B cell (primary cell): ENCODE measurements at regions not wholly inside any gene's neighbourhood (a gene's known extent, or its start where the extent isn't known, plus 50 kb on each side); places are given as distances from the start of the nearest gene placed in this dataset.

Experiments
- ATAC-seq: fragments of 200-7000 bp; cut with Tn5 transposase; one replicate; pipeline ENCODE4 v1.10.0; 2021; ENCODE audit warnings: low read depth, mild to moderate bottlenecking, moderate number of reproducible peaks, moderate library complexity
- CTCF ChIA-PET: fragments of 350-600 bp; sonication (Branson Sonifier 250); formaldehyde crosslinking; loops from one replicate; lab custom pipeline; 2021; ENCODE audit warnings: antibody characterized with exemption, inconsistent platforms; lab: Charles Lee
- POLR2A ChIA-PET: fragments of 350-600 bp; sonication (Branson Sonifier 250); formaldehyde crosslinking; loops from one replicate; lab custom pipeline; 2021; ENCODE audit warnings: antibody characterized with exemption; lab: Charles Lee
- DNase-seq: peaks from one replicate; pipeline ENCODE4 v3.0.0; 2013
- H2AFZ ChIP-seq: 2 replicates; pipeline ENCODE4 v1.6.1; 2012; ENCODE audit warnings: mild to moderate bottlenecking, low read depth, low read length; ENCODE audit not compliant: insufficient read depth, poor library complexity, severe bottlenecking
- H3K27ac ChIP-seq, 2 donors: 1 replicate in 1 of 2; 2 replicates in 1 of 2; pipeline ENCODE4 v1.5.1; 2012 to 2013; ENCODE audit warnings: low read length in 2 of 2, mild to moderate bottlenecking in 2 of 2, moderate library complexity in 1 of 2
- H3K27me3 ChIP-seq, 4 experiments: fragments of 200-600 bp in 1 of 4; sonication (generic) in 1 of 4; replicated peaks in 1 of 4; 1 replicate in 2 of 4; 2 replicates in 2 of 4; pipeline versions ENCODE4 v1.6.1 to v1.7.0; 2013 to 2016; ENCODE audit warnings: low read length in 3 of 4, mild to moderate bottlenecking in 2 of 4, mixed read lengths in 1 of 4, moderate library complexity in 1 of 4; ENCODE audit not compliant: insufficient read depth in 4 of 4, control insufficient read depth in 3 of 4; ENCODE audit errors: control extremely low read depth in 1 of 4
- H3K36me3 ChIP-seq, 2 experiments: replicated peaks in 1 of 2; 1 replicate in 1 of 2; 2 replicates in 1 of 2; pipeline versions ENCODE4 v1.6.1 to v1.7.1; 2013; ENCODE audit warnings: low read length in 1 of 2; ENCODE audit not compliant: insufficient read depth in 2 of 2, control insufficient read depth in 1 of 2; ENCODE audit errors: control extremely low read depth in 1 of 2, extremely low read depth in 1 of 2
- H3K4me1 ChIP-seq, 2 donors: fragments of 200-600 bp in 1 of 2; sonication (generic) in 1 of 2; 1 replicate in 1 of 2; 2 replicates in 1 of 2; pipeline versions ENCODE4 v1.5.1 to v1.6.1; 2013 to 2017; ENCODE audit warnings: low read length in 2 of 2; ENCODE audit not compliant: control insufficient read depth in 2 of 2, insufficient read depth in 2 of 2
- H3K4me2 ChIP-seq: replicated peaks from 2 replicates; pipeline ENCODE3; 2012; ENCODE audit warnings: mild to moderate bottlenecking, low read depth, low read length; ENCODE audit not compliant: poor library complexity, severe bottlenecking
- H3K4me3 ChIP-seq, 5 experiments: fragments of 200-600 bp in 1 of 5; sonication (generic) in 1 of 5; 1 replicate in 3 of 5; 2 replicates in 2 of 5; pipeline versions ENCODE4 v1.5.1 to v1.7.0; 2011 to 2016; ENCODE audit warnings: low read length in 4 of 5, mild to moderate bottlenecking in 4 of 5, low read depth in 2 of 5, control low read depth in 1 of 5, moderate library complexity in 1 of 5; ENCODE audit not compliant: insufficient read depth in 1 of 5; ENCODE audit errors: control extremely low read depth in 1 of 5, extremely low read depth in 1 of 5
- H3K79me2 ChIP-seq: fragments of 200-600 bp; sonication (generic); one replicate; pipeline ENCODE4 v1.6.0; 2016; ENCODE audit warnings: low read length; ENCODE audit not compliant: control insufficient read depth, insufficient read depth
- H3K9ac ChIP-seq: fragments of 200-600 bp; sonication (generic); 2 replicates; pipeline ENCODE4 v1.6.1; 2017; ENCODE audit warnings: mild to moderate bottlenecking, low read length, moderate library complexity
- H3K9me3 ChIP-seq, 3 donors: one replicate each; pipeline versions ENCODE4 v1.6.1 to v1.7.1; 2013; ENCODE audit warnings: low read length in 2 of 3; ENCODE audit not compliant: control insufficient read depth in 2 of 3, insufficient read depth in 1 of 3; ENCODE audit errors: control extremely low read depth in 1 of 3
- H4K20me1 ChIP-seq: 2 replicates; pipeline ENCODE4 v1.6.0; 2012; ENCODE audit warnings: mild to moderate bottlenecking, low read length; ENCODE audit not compliant: insufficient read depth, control insufficient read depth, poor library complexity, severe bottlenecking
- H3K27ac Mint-ChIP-seq: one replicate; pipeline ENCODE4 v1.8.0; 2021; ENCODE audit warnings: mixed read lengths
- H3K27me3 Mint-ChIP-seq: one replicate; pipeline ENCODE4 v1.8.0; 2021; ENCODE audit warnings: mixed read lengths
- H3K4me1 Mint-ChIP-seq: one replicate; pipeline ENCODE4 v1.8.0; 2021; ENCODE audit warnings: mixed read lengths
- H3K4me3 Mint-ChIP-seq: one replicate; pipeline ENCODE4 v1.8.0; 2021; ENCODE audit warnings: mixed read lengths
- H3K9me3 Mint-ChIP-seq: one replicate; pipeline ENCODE4 v1.8.0; 2022; ENCODE audit warnings: mixed read lengths; ENCODE audit not compliant: insufficient read depth
- EZH2 ChIP-seq: IDR thresholded peaks from 2 replicates; pipeline ENCODE4 v1.6.1; 2012; ENCODE audit warnings: borderline replicate concordance, low read depth, mild to moderate bottlenecking, moderate library complexity, low read length; ENCODE audit not compliant: insufficient read depth, poor library complexity, severe bottlenecking
- intact Hi-C: fragments of 100-400 bp; cut with micrococcal nuclease; formaldehyde crosslinking; loops from one replicate; pipeline ENCODE4 v1.10.0; 2022
- TF ChIP-seq, protein P1 (sequence below): fragments of 200-600 bp; IDR thresholded peaks from one replicate; pipeline ENCODE4 v1.8.0; 2022; ENCODE audit warnings: antibody characterized with exemption, mild to moderate bottlenecking

DNA sequence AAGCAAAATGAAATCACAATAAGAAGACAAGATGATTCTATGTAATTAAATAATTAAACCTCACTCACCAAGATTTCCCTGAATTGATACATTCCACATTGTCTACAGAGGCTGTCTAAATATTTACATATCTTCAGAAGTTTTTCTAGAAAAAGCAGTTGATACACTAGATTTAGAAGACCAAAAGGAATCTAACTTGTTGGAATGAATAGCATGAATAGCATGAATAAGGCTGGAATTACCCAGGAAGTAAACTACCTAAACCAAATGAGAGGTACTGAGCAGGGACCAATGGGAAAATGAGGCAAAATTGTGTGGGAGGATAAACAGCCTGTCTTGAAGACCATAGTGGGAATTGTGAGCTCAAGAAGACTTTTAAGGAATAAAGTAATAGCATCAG is 479.7 kb downstream of the TXNL1 start:
- no peak for ATAC-seq
- POLR2A ChIA-PET: no interaction called here
- intact Hi-C loops: no loop called here
- H3K4me1 Mint-ChIP-seq: peaks cover 7% of the 10 kb centered on the region
- no peak overlapping the region for H3K27ac ChIP-seq
- H3K27me3 ChIP-seq: no peaks in the 10 kb centered on the region
- no peaks in the 10 kb centered on the region for H3K79me2 ChIP-seq
- H3K36me3 ChIP-seq: no peaks in the 10 kb centered on the region
- no peaks in the 10 kb centered on the region for H3K27me3 Mint-ChIP-seq
- no peak overlapping the region for H3K9ac ChIP-seq
- no peak overlapping the region for H3K27ac Mint-ChIP-seq
- H2AFZ ChIP-seq: no peak overlapping the region
- CTCF ChIA-PET: no interaction called here
- no peak overlapping the region for H3K4me3 ChIP-seq
- no peak for TF ChIP-seq EZH2
- TF ChIP-seq, protein P1, sequence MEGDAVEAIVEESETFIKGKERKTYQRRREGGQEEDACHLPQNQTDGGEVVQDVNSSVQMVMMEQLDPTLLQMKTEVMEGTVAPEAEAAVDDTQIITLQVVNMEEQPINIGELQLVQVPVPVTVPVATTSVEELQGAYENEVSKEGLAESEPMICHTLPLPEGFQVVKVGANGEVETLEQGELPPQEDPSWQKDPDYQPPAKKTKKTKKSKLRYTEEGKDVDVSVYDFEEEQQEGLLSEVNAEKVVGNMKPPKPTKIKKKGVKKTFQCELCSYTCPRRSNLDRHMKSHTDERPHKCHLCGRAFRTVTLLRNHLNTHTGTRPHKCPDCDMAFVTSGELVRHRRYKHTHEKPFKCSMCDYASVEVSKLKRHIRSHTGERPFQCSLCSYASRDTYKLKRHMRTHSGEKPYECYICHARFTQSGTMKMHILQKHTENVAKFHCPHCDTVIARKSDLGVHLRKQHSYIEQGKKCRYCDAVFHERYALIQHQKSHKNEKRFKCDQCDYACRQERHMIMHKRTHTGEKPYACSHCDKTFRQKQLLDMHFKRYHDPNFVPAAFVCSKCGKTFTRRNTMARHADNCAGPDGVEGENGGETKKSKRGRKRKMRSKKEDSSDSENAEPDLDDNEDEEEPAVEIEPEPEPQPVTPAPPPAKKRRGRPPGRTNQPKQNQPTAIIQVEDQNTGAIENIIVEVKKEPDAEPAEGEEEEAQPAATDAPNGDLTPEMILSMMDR: no peak
- no peak for DNase-seq
- H3K4me3 Mint-ChIP-seq: no peak overlapping the region
- H3K4me1 ChIP-seq: no peaks in the 10 kb centered on the region
- no peak overlapping the region for H3K4me2 ChIP-seq
- no peaks in the 10 kb centered on the region for H4K20me1 ChIP-seq
- H3K9me3 ChIP-seq: no peaks in the 10 kb centered on the region
- no peaks in the 10 kb centered on the region for H3K9me3 Mint-ChIP-seq

DNA sequence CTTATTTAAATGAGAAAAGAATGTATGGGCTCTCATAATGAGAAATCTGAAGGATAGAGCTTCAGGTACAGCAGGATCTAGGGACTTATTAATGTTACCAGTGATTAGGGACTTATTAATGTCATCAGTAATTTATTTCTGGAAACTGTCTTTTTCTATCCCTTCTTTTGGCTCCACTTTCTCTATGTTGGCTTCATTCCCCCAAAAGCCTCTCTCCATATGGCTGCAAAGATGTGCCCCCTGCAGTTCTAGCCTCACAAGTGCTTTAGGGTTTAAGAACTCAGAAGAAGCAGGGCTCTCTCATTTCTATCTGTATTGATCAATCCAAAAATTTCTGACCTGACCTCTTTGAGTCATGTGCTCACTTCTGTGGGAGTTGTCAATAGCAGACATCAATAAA is 480.9 kb downstream of the TXNL1 start:
- no peak overlapping the region for H3K4me2 ChIP-seq
- ATAC-seq (no peak), DNase-seq (no peak)
- H3K36me3 ChIP-seq: no peaks in the 10 kb centered on the region
- ChIA-PET POLR2A (no interaction called here), CTCF (no interaction called here)
- H3K79me2 ChIP-seq: no peaks in the 10 kb centered on the region
- H3K4me3 Mint-ChIP-seq: no peak overlapping the region
- H2AFZ ChIP-seq: no peak overlapping the region
- no peaks in the 10 kb centered on the region for H3K27me3 Mint-ChIP-seq
- no peak overlapping the region for H3K4me3 ChIP-seq
- TF ChIP-seq EZH2: no peak
- TF ChIP-seq, protein P1: no peak
- no peaks in the 10 kb centered on the region for H3K4me1 ChIP-seq
- H3K9ac ChIP-seq: no peak overlapping the region
- H4K20me1 ChIP-seq: no peaks in the 10 kb centered on the region
- peaks cover 6% of the 10 kb centered on the region for H3K4me1 Mint-ChIP-seq
- no peaks in the 10 kb centered on the region for H3K9me3 Mint-ChIP-seq
- no peaks in the 10 kb centered on the region for H3K9me3 ChIP-seq
- H3K27ac ChIP-seq: no peak overlapping the region
- intact Hi-C loops: no loop called here
- no peaks in the 10 kb centered on the region for H3K27me3 ChIP-seq
- no peak overlapping the region for H3K27ac Mint-ChIP-seq
